ENCODE measurements at regions not wholly inside any gene's neighbourhood (a gene's known extent, or its start where the extent isn't known, plus 50 kb on each side); places are given as distances from the start of the nearest gene placed in this dataset.

GRCh38 chr16:85178006-85178591, 65.8 kb upstream of the CIBAR2 start:
- TF ChIP-seq CTCF (optimal IDR thresholded peaks at IDR 0.05 in 1 of 3, IDR thresholded peaks at IDR 0.05 in 1 of 3, conservative IDR thresholded peaks at IDR 0.05 in 1 of 3; ENCODE audit: extremely low read depth in 1 of 3, insufficient read depth in 2 of 3, low read length in 3 of 3) (no peak), EZH2 (IDR thresholded peaks at IDR 0.05; ENCODE audit: low read length) (no peak)
